ENCODE measurements at regions not wholly inside any gene's neighbourhood (a gene's known extent, or its start where the extent isn't known, plus 50 kb on each side); places are given as distances from the start of the nearest gene placed in this dataset.
A peak's percentile ranks its signal among the peaks of the same experiment; 100 is the strongest.

- H3K4me2 ChIP-seq: no peak overlapping the region
- TF ChIP-seq CHD4 (IDR thresholded peaks at IDR 0.05; ENCODE audit: borderline replicate concordance): no peak
- peak; percentile 74 for TF ChIP-seq MAFK (IDR thresholded peaks at IDR 0.05; ENCODE audit: partially characterized antibody)
- DNase-seq (ENCODE audit: low read depth in 1 of 2, low spot score in 1 of 2) (no peak), FAIRE-seq (no peak), ATAC-seq (no peak)
- H3K27ac ChIP-seq: no peak overlapping the region
- no peaks in the 10 kb centered on the region for H3K4me1 ChIP-seq
- no peaks in the 10 kb centered on the region for H3K9me3 ChIP-seq
- no peak overlapping the region for H3K4me3 ChIP-seq
- 14% methylated on average over 2 of the region's 2 CpGs for WGBS (ENCODE audit: missing lambda C conversion rate)
- ChIA-PET POLR2A (no interaction called here), CTCF (interaction anchor here (0.7 kb wide), 1 partner anchor 11 kb away, joined by 3 read pairs; no protein-coding TSS in a partner anchor)
These were observed 87.4 kb upstream of the GPR149 start for GRCh38 chr3:154517404-154517803.

- no peak for DNase-seq (ENCODE audit: low read depth in 1 of 2, low spot score in 1 of 2)
- H3K27ac ChIP-seq: no peak overlapping the region
- TF ChIP-seq EHF (CRISPR knock-in tag; IDR thresholded peaks at IDR 0.05): no peak
- TF ChIP-seq HOXB13 (CRISPR knock-in tag; IDR thresholded peaks at IDR 0.05; ENCODE audit: low read depth): no peak
- no peak for TF ChIP-seq TFCP2L1 (CRISPR knock-in tag; IDR thresholded peaks at IDR 0.05)
- no peak for TF ChIP-seq KDM1A (IDR thresholded peaks at IDR 0.05; ENCODE audit: low read depth)
- TF ChIP-seq CBX2 (IDR thresholded peaks at IDR 0.05; ENCODE audit: borderline replicate concordance, low read depth): no peak
- TF ChIP-seq POLR2A (IDR thresholded peaks at IDR 0.05; ENCODE audit: low read length): no peak
- TF ChIP-seq ATOH8 (CRISPR knock-in tag; IDR thresholded peaks at IDR 0.05; ENCODE audit: low read depth): no peak
- no peak for TF ChIP-seq FOXS1 (CRISPR knock-in tag; IDR thresholded peaks at IDR 0.05)
- TF ChIP-seq EP300 (IDR thresholded peaks at IDR 0.05): no peak
- TF ChIP-seq ZNF302 (CRISPR knock-in tag; IDR thresholded peaks at IDR 0.05): no peak
- no peak for TF ChIP-seq NFE2L2 (conservative IDR thresholded peaks at IDR 0.05; ENCODE audit: low read length)
- no peak for TF ChIP-seq CHD2 (IDR thresholded peaks at IDR 0.05; ENCODE audit: low read length, partially characterized antibody)
- TF ChIP-seq RFX5 (IDR thresholded peaks at IDR 0.05): no peak
- no peak for TF ChIP-seq CEBPB (IDR thresholded peaks at IDR 0.05)
- no peak for TF ChIP-seq SREBF2 (IDR thresholded peaks at IDR 0.05)
- WGBS (ENCODE audit: missing lambda C conversion rate): 40% methylated on average over 1 of the region's 1 CpG
- H3K9me3 ChIP-seq: no peaks in the 10 kb centered on the region
- no peak overlapping the region for H3K4me2 ChIP-seq
- no peak for ATAC-seq
- FAIRE-seq: no peak
- ChIA-PET POLR2A (no interaction called here), CTCF (no interaction called here)
- H3K4me1 ChIP-seq: no peaks in the 10 kb centered on the region
- H3K4me3 ChIP-seq: no peak overlapping the region
These were observed 85.9 kb upstream of the GPR149 start for GRCh38 chr3:154515921-154516320.

- H3K4me3 ChIP-seq: no peak overlapping the region
These were observed 80.8 kb upstream of the GPR149 start for GRCh38 chr3:154510780-154511179.

More at GRCh38 chr3:154510780-154511179, 80.8 kb upstream of the GPR149 start:
- ChIA-PET POLR2A (no interaction called here), CTCF (no interaction called here)
- no peak for ATAC-seq
- Histone ChIP-seq H3K4me1 (no peaks in the 10 kb centered on the region), H3K27ac (no peak overlapping the region), H3K4me2 (no peak overlapping the region), H3K9me3 (no peaks in the 10 kb centered on the region)
- WGBS (ENCODE audit: missing lambda C conversion rate): 5% methylated on average over 2 of the region's 2 CpGs
- DNase-seq (ENCODE audit: low read depth in 1 of 2, low spot score in 1 of 2): no peak
- TF ChIP-seq EHF (CRISPR knock-in tag; IDR thresholded peaks at IDR 0.05) (no peak), ZC3H11A (IDR thresholded peaks at IDR 0.05) (no peak), NR3C1 (IDR thresholded peaks at IDR 0.05) (no peak), ESRRA (IDR thresholded peaks at IDR 0.05; ENCODE audit: borderline replicate concordance, low read length) (no peak), FOSL2 (IDR thresholded peaks at IDR 0.05) (no peak), FOSL2 (CRISPR knock-in tag; IDR thresholded peaks at IDR 0.05) (no peak), SMC3 (IDR thresholded peaks at IDR 0.05) (no peak), BHLHE40 (IDR thresholded peaks at IDR 0.05; ENCODE audit: low read depth, low read length) (no peak), PBX3 (IDR thresholded peaks at IDR 0.05) (no peak), CTCF (IDR thresholded peaks at IDR 0.05) (no peak), MAFK (IDR thresholded peaks at IDR 0.05; ENCODE audit: partially characterized antibody) (no peak), POLR2A (IDR thresholded peaks at IDR 0.05; ENCODE audit: low read length) (no peak), JUNB (IDR thresholded peaks at IDR 0.05) (no peak), JUN (IDR thresholded peaks at IDR 0.05) (no peak), GATA3 (IDR thresholded peaks at IDR 0.05; ENCODE audit: borderline replicate concordance) (no peak), ELK1 (IDR thresholded peaks at IDR 0.05; ENCODE audit: low read depth, low read length) (no peak)
- no peak for FAIRE-seq

All from A549 (cell line).